HEK293 (cell line): ENCODE measurements at regions not wholly inside any gene's neighbourhood (a gene's known extent, or its start where the extent isn't known, plus 50 kb on each side); places are given as distances from the start of the nearest gene placed in this dataset.
A peak's percentile ranks its signal among the peaks of the same experiment; 100 is the strongest.

Source experiments
- CTCF ChIA-PET: fragments of 350-600 bp; formaldehyde crosslinking; extraction: SDS; loops from one replicate; lab custom pipeline; 2021; ENCODE audit warnings: antibody characterized with exemption; lab: Yijun Ruan, JAX
- POLR2A ChIA-PET: fragments of 300-600 bp; formaldehyde crosslinking; extraction: SDS; loops from one replicate; lab custom pipeline; 2020; ENCODE audit warnings: antibody characterized with exemption, inconsistent platforms; lab: Yijun Ruan, JAX
- H3K27ac ChIP-seq: fragments of 200-500 bp; sonication (Bioruptor generic); 2 replicates; pipeline ENCODE4 v1.5.1; 2014; ENCODE audit warnings: low read depth, low read length, control low read depth, inconsistent platforms; ENCODE audit errors: extremely low read depth
- H3K36me3 ChIP-seq, 2 experiments: fragments of 200-500 bp in 1 of 2; sonication (Bioruptor generic) in 1 of 2; 1 replicate in 1 of 2; 2 replicates in 1 of 2; pipeline ENCODE4 v1.5.1; 2014 to 2017; ENCODE audit warnings: inconsistent platforms in 2 of 2, low read length in 2 of 2; ENCODE audit not compliant: control insufficient read depth in 2 of 2, insufficient read depth in 1 of 2
- H3K4me1 ChIP-seq: fragments of 200-500 bp; sonication (Bioruptor generic); 2 replicates; pipeline ENCODE4 v1.5.1; 2014; ENCODE audit warnings: mild to moderate bottlenecking, low read length, inconsistent platforms; ENCODE audit not compliant: control insufficient read depth, insufficient read depth
- H3K4me3 ChIP-seq: 2 replicates; pipeline ENCODE4 v1.5.1; 2011; ENCODE audit warnings: low read depth, mild to moderate bottlenecking, control low read depth, low read length, moderate library complexity
- H3K9me3 ChIP-seq: fragments of 200-500 bp; sonication (Bioruptor generic); 2 replicates; pipeline ENCODE4 v1.5.1; 2014; ENCODE audit warnings: low read depth, low read length, inconsistent platforms; ENCODE audit not compliant: control insufficient read depth, insufficient read depth
- BCL11B ChIP-seq: fragments of 450-650 bp; formaldehyde crosslinking; IDR thresholded peaks from 2 replicates; pipeline ENCODE4 v1.5.1; 2016; ENCODE audit warnings: low read depth, missing biosample characterization, missing genetic modification characterization
- HOXC10 ChIP-seq: sonication (generic); formaldehyde crosslinking; IDR thresholded peaks from 2 replicates; pipeline ENCODE4 v1.8.1; 2023; ENCODE audit warnings: mild to moderate bottlenecking, missing genetic modification reagents
- MEIS1 ChIP-seq: sonication (generic); formaldehyde crosslinking; IDR thresholded peaks from 2 replicates; pipeline ENCODE4 v1.8.1; 2022; ENCODE audit warnings: missing genetic modification reagents, mild to moderate bottlenecking, borderline replicate concordance
- TRIM28 ChIP-seq: IDR thresholded peaks from 2 replicates; pipeline ENCODE4 v1.6.1; 2011; ENCODE audit warnings: low read length, control low read depth, borderline replicate concordance
- ZBTB21 ChIP-seq: fragments of 450-650 bp; formaldehyde crosslinking; IDR thresholded peaks from 2 replicates; pipeline ENCODE4 v1.5.1; 2017; ENCODE audit warnings: missing biosample characterization, missing genetic modification characterization
- ZFHX2 ChIP-seq: fragments of 450-650 bp; formaldehyde crosslinking; conservative IDR thresholded peaks from 2 replicates; pipeline ENCODE4 v1.5.1; 2016; ENCODE audit warnings: missing biosample characterization, missing genetic modification characterization
- ZIC2 ChIP-seq: fragments of 450-650 bp; formaldehyde crosslinking; IDR thresholded peaks from 2 replicates; pipeline ENCODE4 v1.5.1; 2016; ENCODE audit warnings: missing biosample characterization, missing genetic modification characterization
- ZNF10 ChIP-seq: fragments of 450-650 bp; formaldehyde crosslinking; IDR thresholded peaks from 2 replicates; pipeline ENCODE4 v1.5.1; 2017; ENCODE audit warnings: missing biosample characterization, missing genetic modification characterization
- ZNF112 ChIP-seq: fragments of 450-650 bp; formaldehyde crosslinking; IDR thresholded peaks from 2 replicates; pipeline ENCODE4 v1.5.0; 2017; ENCODE audit warnings: missing biosample characterization, missing genetic modification characterization
- ZNF138 ChIP-seq: fragments of 450-650 bp; formaldehyde crosslinking; IDR thresholded peaks from 2 replicates; pipeline ENCODE4 v1.5.1; 2016; ENCODE audit warnings: missing biosample characterization, missing genetic modification characterization, borderline replicate concordance
- ZNF16 ChIP-seq: fragments of 450-650 bp; formaldehyde crosslinking; IDR thresholded peaks from 2 replicates; pipeline ENCODE4 v1.5.1; 2016; ENCODE audit warnings: low read depth, missing biosample characterization, missing genetic modification characterization
- ZNF311 ChIP-seq: fragments of 450-650 bp; formaldehyde crosslinking; IDR thresholded peaks from 2 replicates; pipeline ENCODE4 v1.5.1; 2017; ENCODE audit warnings: missing biosample characterization, missing genetic modification characterization, borderline replicate concordance
- ZNF324 ChIP-seq: fragments of 450-650 bp; formaldehyde crosslinking; IDR thresholded peaks from 2 replicates; pipeline ENCODE4 v1.5.1; 2016; ENCODE audit warnings: missing biosample characterization, missing genetic modification characterization
- ZNF335 ChIP-seq: fragments of 450-650 bp; formaldehyde crosslinking; conservative IDR thresholded peaks from 2 replicates; pipeline ENCODE4 v1.5.1; 2016; ENCODE audit warnings: missing biosample characterization, missing genetic modification characterization
- ZNF37A ChIP-seq: fragments of 450-650 bp; IDR thresholded peaks from 2 replicates; pipeline ENCODE4 v1.5.1; 2018; ENCODE audit warnings: missing biosample characterization, missing genetic modification characterization
- ZNF426 ChIP-seq: fragments of 450-650 bp; formaldehyde crosslinking; IDR thresholded peaks from 2 replicates; pipeline ENCODE4 v1.5.1; 2017; ENCODE audit warnings: missing biosample characterization, missing genetic modification characterization, mild to moderate bottlenecking, inconsistent platforms, moderate library complexity
- ZNF549 ChIP-seq: fragments of 450-650 bp; IDR thresholded peaks from 2 replicates; pipeline ENCODE4 v1.5.1; 2018; ENCODE audit warnings: missing biosample characterization, missing genetic modification characterization, mild to moderate bottlenecking, inconsistent platforms, moderate library complexity
- ZNF585B ChIP-seq: fragments of 450-650 bp; formaldehyde crosslinking; IDR thresholded peaks from 2 replicates; pipeline ENCODE4 v1.5.1; 2016; ENCODE audit warnings: missing biosample characterization, missing genetic modification characterization
- ZNF629 ChIP-seq: fragments of 450-650 bp; formaldehyde crosslinking; IDR thresholded peaks from 2 replicates; pipeline ENCODE4 v1.5.1; 2017; ENCODE audit warnings: missing biosample characterization, missing genetic modification characterization
- ZNF654 ChIP-seq: fragments of 450-650 bp; formaldehyde crosslinking; IDR thresholded peaks from 2 replicates; pipeline ENCODE4 v1.5.1; 2016; ENCODE audit warnings: low read depth, missing biosample characterization, missing genetic modification characterization
- ZXDB ChIP-seq: fragments of 450-650 bp; formaldehyde crosslinking; IDR thresholded peaks from 2 replicates; pipeline ENCODE4 v1.5.1; 2016; ENCODE audit warnings: missing biosample characterization, missing genetic modification characterization
- TF ChIP-seq, protein P1 (sequence below): fragments of 450-650 bp; formaldehyde crosslinking; IDR thresholded peaks from 2 replicates; pipeline ENCODE4 v1.5.1; 2016; ENCODE audit warnings: missing biosample characterization, missing genetic modification characterization
- TF ChIP-seq, protein P2 (sequence below): fragments of 450-650 bp; formaldehyde crosslinking; IDR thresholded peaks from 2 replicates; pipeline ENCODE4 v1.5.1; 2016; ENCODE audit warnings: missing biosample characterization, missing genetic modification characterization
- TF ChIP-seq, protein P3 (sequence below): fragments of 450-650 bp; formaldehyde crosslinking; IDR thresholded peaks from 2 replicates; pipeline ENCODE4 v1.5.1; 2016; ENCODE audit warnings: missing biosample characterization, missing genetic modification characterization
- TF ChIP-seq, protein P4 (sequence below): fragments of 450-650 bp; formaldehyde crosslinking; IDR thresholded peaks from 2 replicates; pipeline ENCODE4 v1.5.1; 2016; ENCODE audit warnings: missing biosample characterization, missing genetic modification characterization, low read depth

DNA sequence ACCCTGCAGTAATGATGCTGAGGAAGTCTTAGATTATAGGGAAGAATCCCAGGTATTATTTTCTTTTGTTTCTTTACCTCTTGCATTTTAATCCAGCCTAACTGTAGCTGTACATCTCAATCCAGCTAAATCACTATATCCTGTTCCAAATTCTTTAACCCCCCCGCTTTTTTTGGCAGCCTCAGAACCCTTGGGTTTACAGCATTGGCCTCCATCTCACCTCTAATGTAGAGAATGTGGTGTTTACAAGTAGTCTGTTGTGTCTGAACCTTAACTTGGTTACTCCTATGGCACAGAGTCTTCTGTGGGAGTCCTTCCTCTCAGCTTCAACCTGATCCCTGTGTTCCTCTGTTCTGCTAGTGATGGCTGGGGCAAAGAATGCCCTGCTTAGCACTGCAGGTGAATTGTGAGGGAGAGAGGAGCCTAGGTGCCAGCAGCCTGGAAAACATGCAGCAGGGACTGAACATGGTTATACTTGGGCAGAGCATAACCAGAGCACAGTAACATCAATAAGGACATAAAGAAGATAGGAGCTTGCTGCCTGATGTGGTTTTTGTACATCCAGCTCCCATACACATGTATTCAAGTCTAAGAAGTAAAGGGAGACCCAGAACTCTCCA lies 130.2 kb downstream of the FAM124B start:
- POLR2A ChIA-PET, result no interaction called here
- TF ChIP-seq ZNF324 (tag by site-specific recombination), result no peak
- TF ChIP-seq ZBTB21 (tag by site-specific recombination), result no peak
- no peak for TF ChIP-seq ZXDB (tag by site-specific recombination)
- no peak for TF ChIP-seq ZNF16
- TF ChIP-seq ZNF629 (tag by site-specific recombination), result no peak
- TF ChIP-seq ZNF311 (tag by site-specific recombination), result no peak
- TF ChIP-seq, all 188 proteins: peak for 0
- CTCF ChIA-PET, result interaction anchor here (1.1 to 1.5 kb wide), 3 partner anchors 13 to 302 kb away, joined by 3 to 6 read pairs (median 4); no protein-coding TSS in a partner anchor
- H3K4me1 ChIP-seq, result no peaks in the 10 kb centered on the region
- H3K36me3 ChIP-seq, result no peaks in the 10 kb centered on the region
- no peak overlapping the region for H3K27ac ChIP-seq
- no peaks in the 10 kb centered on the region for H3K9me3 ChIP-seq
- no peak overlapping the region for H3K4me3 ChIP-seq

DNA sequence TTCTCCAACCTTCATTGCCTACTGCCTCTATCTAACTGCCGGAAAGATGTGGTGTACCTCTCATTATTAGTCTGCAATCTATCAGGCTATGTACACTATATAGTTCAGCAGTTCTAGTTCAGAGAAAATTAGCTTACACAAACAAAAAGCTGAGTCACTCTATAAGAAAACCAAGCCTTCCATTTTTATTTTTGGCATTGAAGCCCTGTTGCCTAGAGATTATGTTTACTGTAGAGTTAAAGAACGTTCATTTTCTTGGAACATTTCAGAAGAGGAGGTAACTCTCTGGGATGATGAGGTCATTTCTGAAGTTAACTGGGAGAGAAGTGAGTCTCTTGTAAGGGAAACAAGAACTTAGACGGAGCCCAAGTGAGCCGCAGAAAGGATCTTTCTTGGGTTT lies 133.5 kb downstream of the FAM124B start:
- POLR2A ChIA-PET, result no interaction called here
- Histone ChIP-seq H3K36me3 (no peaks in the 10 kb centered on the region), H3K4me1 (peaks cover 7% of the 10 kb centered on the region; the same call in 1 of the 2 replicates), H3K27ac (0 out of 2 replicates have a peak overlapping the region, but pooled peaks have one; percentile 11), H3K9me3 (no peaks in the 10 kb centered on the region), H3K4me3 (no peak overlapping the region)
- CTCF ChIA-PET, result no interaction called here
- no peak for TF ChIP-seq ZNF585B
- TF ChIP-seq HOXC10 (CRISPR knock-in tag), result no peak
- no peak for TF ChIP-seq MEIS1
- peak; percentile 14; the same call in 1 of the 2 replicates for TF ChIP-seq ZBTB21 (tag by site-specific recombination)
- no peak for TF ChIP-seq ZNF629 (tag by site-specific recombination)
- no peak for TF ChIP-seq ZNF10 (tag by site-specific recombination)
- no peak for TF ChIP-seq ZNF112 (tag by site-specific recombination)
- no peak for TF ChIP-seq ZNF426 (tag by site-specific recombination)
- TF ChIP-seq ZNF335 (tag by site-specific recombination), result 0 out of 2 replicates have a peak, but pooled peaks have one; percentile 23
- TF ChIP-seq, protein P1, sequence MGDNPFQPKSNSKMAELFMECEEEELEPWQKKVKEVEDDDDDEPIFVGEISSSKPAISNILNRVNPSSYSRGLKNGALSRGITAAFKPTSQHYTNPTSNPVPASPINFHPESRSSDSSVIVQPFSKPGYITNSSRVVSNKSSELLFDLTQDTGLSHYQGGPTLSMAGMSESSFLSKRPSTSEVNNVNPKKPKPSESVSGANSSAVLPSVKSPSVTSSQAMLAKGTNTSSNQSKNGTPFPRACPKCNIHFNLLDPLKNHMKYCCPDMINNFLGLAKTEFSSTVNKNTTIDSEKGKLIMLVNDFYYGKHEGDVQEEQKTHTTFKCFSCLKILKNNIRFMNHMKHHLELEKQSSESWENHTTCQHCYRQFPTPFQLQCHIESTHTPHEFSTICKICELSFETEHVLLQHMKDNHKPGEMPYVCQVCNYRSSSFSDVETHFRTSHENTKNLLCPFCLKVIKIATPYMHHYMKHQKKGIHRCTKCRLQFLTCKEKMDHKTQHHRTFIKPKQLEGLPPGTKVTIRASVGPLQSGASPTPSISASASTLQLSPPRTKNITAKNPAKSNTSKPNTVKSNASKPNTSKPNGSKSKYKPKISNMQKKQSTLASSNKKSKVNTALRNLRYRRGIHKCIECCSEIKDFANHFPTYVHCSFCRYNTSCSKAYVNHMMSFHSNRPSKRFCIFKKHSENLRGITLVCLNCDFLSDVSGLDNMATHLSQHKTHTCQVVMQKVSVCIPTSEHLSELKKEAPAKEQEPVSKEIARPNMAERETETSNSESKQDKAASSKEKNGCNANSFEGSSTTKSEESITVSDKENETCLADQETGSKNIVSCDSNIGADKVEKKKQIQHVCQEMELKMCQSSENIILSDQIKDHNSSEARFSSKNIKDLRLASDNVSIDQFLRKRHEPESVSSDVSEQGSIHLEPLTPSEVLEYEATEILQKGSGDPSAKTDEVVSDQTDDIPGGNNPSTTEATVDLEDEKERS (tag by site-specific recombination), result no peak
- TF ChIP-seq, protein P2, sequence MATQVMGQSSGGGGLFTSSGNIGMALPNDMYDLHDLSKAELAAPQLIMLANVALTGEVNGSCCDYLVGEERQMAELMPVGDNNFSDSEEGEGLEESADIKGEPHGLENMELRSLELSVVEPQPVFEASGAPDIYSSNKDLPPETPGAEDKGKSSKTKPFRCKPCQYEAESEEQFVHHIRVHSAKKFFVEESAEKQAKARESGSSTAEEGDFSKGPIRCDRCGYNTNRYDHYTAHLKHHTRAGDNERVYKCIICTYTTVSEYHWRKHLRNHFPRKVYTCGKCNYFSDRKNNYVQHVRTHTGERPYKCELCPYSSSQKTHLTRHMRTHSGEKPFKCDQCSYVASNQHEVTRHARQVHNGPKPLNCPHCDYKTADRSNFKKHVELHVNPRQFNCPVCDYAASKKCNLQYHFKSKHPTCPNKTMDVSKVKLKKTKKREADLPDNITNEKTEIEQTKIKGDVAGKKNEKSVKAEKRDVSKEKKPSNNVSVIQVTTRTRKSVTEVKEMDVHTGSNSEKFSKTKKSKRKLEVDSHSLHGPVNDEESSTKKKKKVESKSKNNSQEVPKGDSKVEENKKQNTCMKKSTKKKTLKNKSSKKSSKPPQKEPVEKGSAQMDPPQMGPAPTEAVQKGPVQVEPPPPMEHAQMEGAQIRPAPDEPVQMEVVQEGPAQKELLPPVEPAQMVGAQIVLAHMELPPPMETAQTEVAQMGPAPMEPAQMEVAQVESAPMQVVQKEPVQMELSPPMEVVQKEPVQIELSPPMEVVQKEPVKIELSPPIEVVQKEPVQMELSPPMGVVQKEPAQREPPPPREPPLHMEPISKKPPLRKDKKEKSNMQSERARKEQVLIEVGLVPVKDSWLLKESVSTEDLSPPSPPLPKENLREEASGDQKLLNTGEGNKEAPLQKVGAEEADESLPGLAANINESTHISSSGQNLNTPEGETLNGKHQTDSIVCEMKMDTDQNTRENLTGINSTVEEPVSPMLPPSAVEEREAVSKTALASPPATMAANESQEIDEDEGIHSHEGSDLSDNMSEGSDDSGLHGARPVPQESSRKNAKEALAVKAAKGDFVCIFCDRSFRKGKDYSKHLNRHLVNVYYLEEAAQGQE (tag by site-specific recombination), result no peak
- TF ChIP-seq ZNF138 (tag by site-specific recombination), result no peak
- TF ChIP-seq ZNF654, result no peak
- no peak for TF ChIP-seq BCL11B (tag by site-specific recombination)
- TF ChIP-seq, protein P3, sequence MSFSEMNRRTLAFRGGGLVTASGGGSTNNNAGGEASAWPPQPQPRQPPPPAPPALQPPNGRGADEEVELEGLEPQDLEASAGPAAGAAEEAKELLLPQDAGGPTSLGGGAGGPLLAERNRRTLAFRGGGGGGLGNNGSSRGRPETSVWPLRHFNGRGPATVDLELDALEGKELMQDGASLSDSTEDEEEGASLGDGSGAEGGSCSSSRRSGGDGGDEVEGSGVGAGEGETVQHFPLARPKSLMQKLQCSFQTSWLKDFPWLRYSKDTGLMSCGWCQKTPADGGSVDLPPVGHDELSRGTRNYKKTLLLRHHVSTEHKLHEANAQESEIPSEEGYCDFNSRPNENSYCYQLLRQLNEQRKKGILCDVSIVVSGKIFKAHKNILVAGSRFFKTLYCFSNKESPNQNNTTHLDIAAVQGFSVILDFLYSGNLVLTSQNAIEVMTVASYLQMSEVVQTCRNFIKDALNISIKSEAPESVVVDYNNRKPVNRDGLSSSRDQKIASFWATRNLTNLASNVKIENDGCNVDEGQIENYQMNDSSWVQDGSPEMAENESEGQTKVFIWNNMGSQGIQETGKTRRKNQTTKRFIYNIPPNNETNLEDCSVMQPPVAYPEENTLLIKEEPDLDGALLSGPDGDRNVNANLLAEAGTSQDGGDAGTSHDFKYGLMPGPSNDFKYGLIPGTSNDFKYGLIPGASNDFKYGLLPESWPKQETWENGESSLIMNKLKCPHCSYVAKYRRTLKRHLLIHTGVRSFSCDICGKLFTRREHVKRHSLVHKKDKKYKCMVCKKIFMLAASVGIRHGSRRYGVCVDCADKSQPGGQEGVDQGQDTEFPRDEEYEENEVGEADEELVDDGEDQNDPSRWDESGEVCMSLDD (tag by site-specific recombination), result no peak
- no peak for TF ChIP-seq ZNF37A (tag by site-specific recombination)
- TF ChIP-seq TRIM28, result peak; percentile 59; the same call in 1 of the 2 replicates
- TF ChIP-seq ZFHX2, result no peak
- TF ChIP-seq ZNF549 (tag by site-specific recombination), result no peak
- TF ChIP-seq, protein P4, sequence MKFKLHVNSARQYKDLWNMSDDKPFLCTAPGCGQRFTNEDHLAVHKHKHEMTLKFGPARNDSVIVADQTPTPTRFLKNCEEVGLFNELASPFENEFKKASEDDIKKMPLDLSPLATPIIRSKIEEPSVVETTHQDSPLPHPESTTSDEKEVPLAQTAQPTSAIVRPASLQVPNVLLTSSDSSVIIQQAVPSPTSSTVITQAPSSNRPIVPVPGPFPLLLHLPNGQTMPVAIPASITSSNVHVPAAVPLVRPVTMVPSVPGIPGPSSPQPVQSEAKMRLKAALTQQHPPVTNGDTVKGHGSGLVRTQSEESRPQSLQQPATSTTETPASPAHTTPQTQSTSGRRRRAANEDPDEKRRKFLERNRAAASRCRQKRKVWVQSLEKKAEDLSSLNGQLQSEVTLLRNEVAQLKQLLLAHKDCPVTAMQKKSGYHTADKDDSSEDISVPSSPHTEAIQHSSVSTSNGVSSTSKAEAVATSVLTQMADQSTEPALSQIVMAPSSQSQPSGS (tag by site-specific recombination), result no peak
- no peak for TF ChIP-seq ZIC2 (tag by site-specific recombination)
